ENCODE measurements at regions not wholly inside any gene's neighbourhood (a gene's known extent, or its start where the extent isn't known, plus 50 kb on each side); places are given as distances from the start of the nearest gene placed in this dataset.
A peak's percentile ranks its signal among the peaks of the same experiment; 100 is the strongest.

- Histone ChIP-seq H3K9me3 (ENCODE audit: low read length) (no peaks in the 10 kb centered on the region), H3K36me3 (ENCODE audit: insufficient read depth, low read length) (no peaks in the 10 kb centered on the region), H3K9me2 (ENCODE audit: low read depth, low read length) (no peaks in the 10 kb centered on the region), H2AFZ (ENCODE audit: low read length) (no peak overlapping the region), H3K27me3 (ENCODE audit: insufficient read depth, low read length) (no peaks in the 10 kb centered on the region), H3F3A (ENCODE audit: insufficient read depth, low read length) (peaks cover 5% of the 10 kb centered on the region; the same call in 1 of the 2 replicates), H3K4me2 (ENCODE audit: low read length) (peak overlapping the region; percentile 83), H3K9ac (ENCODE audit: low read length) (peak overlapping the region; percentile 89), H3K4me1 (ENCODE audit: insufficient read depth, low read length, severe bottlenecking) (peaks cover 53% of the 10 kb centered on the region), H4K20me1 (ENCODE audit: insufficient read depth, low read length) (no peaks in the 10 kb centered on the region), H3K79me2 (ENCODE audit: insufficient read depth, low read length) (no peaks in the 10 kb centered on the region), H3K27ac (ENCODE audit: low read depth, low read length, poor library complexity, severe bottlenecking) (peak overlapping the region; percentile 97), H3K4me3 (ENCODE audit: low read depth, low read length, poor library complexity, severe bottlenecking) (peak overlapping the region; percentile 56)
- TF ChIP-seq CTCF (IDR thresholded peaks at IDR 0.05; ENCODE audit: low read length) (no peak), EZH2 (IDR thresholded peaks at IDR 0.05; ENCODE audit: borderline replicate concordance, low read length) (no peak)
Observed at GRCh38 chr14:49999826-50000379, 107.0 kb downstream of the ARF6 start.

GRCh38 chr14:50000380-50001150 is 107.7 kb downstream of the ARF6 start:
- no peaks in the 10 kb centered on the region for H3K36me3 ChIP-seq (ENCODE audit: insufficient read depth, low read length)
- H3K9ac ChIP-seq (ENCODE audit: low read length), result peak overlapping the region; percentile 89
- H3K9me2 ChIP-seq (ENCODE audit: low read depth, low read length), result no peaks in the 10 kb centered on the region
- no peak for TF ChIP-seq EZH2 (IDR thresholded peaks at IDR 0.05; ENCODE audit: borderline replicate concordance, low read length)
- H3K27ac ChIP-seq (ENCODE audit: low read depth, low read length, poor library complexity, severe bottlenecking), result peak overlapping the region; percentile 97
- H3F3A ChIP-seq (ENCODE audit: insufficient read depth, low read length), result peaks cover 5% of the 10 kb centered on the region; the same call in 1 of the 2 replicates
- H4K20me1 ChIP-seq (ENCODE audit: insufficient read depth, low read length), result no peaks in the 10 kb centered on the region
- peaks cover 53% of the 10 kb centered on the region for H3K4me1 ChIP-seq (ENCODE audit: insufficient read depth, low read length, severe bottlenecking)
- peak overlapping the region; percentile 83 for H3K4me2 ChIP-seq (ENCODE audit: low read length)
- no peak overlapping the region for H2AFZ ChIP-seq (ENCODE audit: low read length)
- no peaks in the 10 kb centered on the region for H3K27me3 ChIP-seq (ENCODE audit: insufficient read depth, low read length)
- peak overlapping the region; percentile 56 for H3K4me3 ChIP-seq (ENCODE audit: low read depth, low read length, poor library complexity, severe bottlenecking)
- H3K79me2 ChIP-seq (ENCODE audit: insufficient read depth, low read length), result no peaks in the 10 kb centered on the region
- H3K9me3 ChIP-seq (ENCODE audit: low read length), result no peaks in the 10 kb centered on the region

GRCh38 chr14:50001151-50001998 is 108.5 kb downstream of the ARF6 start:
- TF ChIP-seq CTCF (IDR thresholded peaks at IDR 0.05; ENCODE audit: low read length) (no peak), EZH2 (IDR thresholded peaks at IDR 0.05; ENCODE audit: borderline replicate concordance, low read length) (no peak)
- Histone ChIP-seq H3K9ac (ENCODE audit: low read length) (peak overlapping the region; percentile 89), H3K4me2 (ENCODE audit: low read length) (peak overlapping the region; percentile 83), H2AFZ (ENCODE audit: low read length) (no peak overlapping the region), H4K20me1 (ENCODE audit: insufficient read depth, low read length) (no peaks in the 10 kb centered on the region), H3K9me2 (ENCODE audit: low read depth, low read length) (no peaks in the 10 kb centered on the region), H3K27me3 (ENCODE audit: insufficient read depth, low read length) (no peaks in the 10 kb centered on the region), H3K79me2 (ENCODE audit: insufficient read depth, low read length) (no peaks in the 10 kb centered on the region), H3K36me3 (ENCODE audit: insufficient read depth, low read length) (no peaks in the 10 kb centered on the region), H3K9me3 (ENCODE audit: low read length) (no peaks in the 10 kb centered on the region), H3K27ac (ENCODE audit: low read depth, low read length, poor library complexity, severe bottlenecking) (peak overlapping the region; percentile 97), H3K4me3 (ENCODE audit: low read depth, low read length, poor library complexity, severe bottlenecking) (peak overlapping the region; percentile 56), H3K4me1 (ENCODE audit: insufficient read depth, low read length, severe bottlenecking) (peaks cover 53% of the 10 kb centered on the region), H3F3A (ENCODE audit: insufficient read depth, low read length) (peaks cover 5% of the 10 kb centered on the region; the same call in 1 of the 2 replicates)
